IPS-20b (cell line): ENCODE measurements at regions not wholly inside any gene's neighbourhood (a gene's known extent, or its start where the extent isn't known, plus 50 kb on each side); places are given as distances from the start of the nearest gene placed in this dataset.
"Not testable (repeated sequence)": the region's sequence is repeated elsewhere in the genome, so short reads cannot be mapped to it uniquely, and the experiment has no call there.

Source experiments
- H3K27ac ChIP-seq: one replicate; pipeline ENCODE4 v1.5.1; 2013; ENCODE audit warnings: low read length
- H3K27me3 ChIP-seq: 2 replicates; pipeline ENCODE4 v1.6.1; 2013; ENCODE audit warnings: mild to moderate bottlenecking, low read length, inconsistent platforms; ENCODE audit not compliant: insufficient read depth
- H3K36me3 ChIP-seq: 2 replicates; pipeline ENCODE4 v1.6.1; 2013; ENCODE audit warnings: low read depth, mild to moderate bottlenecking, inconsistent platforms, low read length, moderate library complexity; ENCODE audit not compliant: insufficient read depth
- H3K4me1 ChIP-seq: 2 replicates; pipeline ENCODE4 v1.6.1; 2013; ENCODE audit warnings: mild to moderate bottlenecking, control low read depth, inconsistent platforms, low read length, moderate library complexity; ENCODE audit not compliant: insufficient read depth
- H3K4me3 ChIP-seq: 2 replicates; pipeline ENCODE4 v1.5.1; 2013; ENCODE audit warnings: mild to moderate bottlenecking, low read length, inconsistent platforms
- H3K9ac ChIP-seq: 2 replicates; pipeline ENCODE4 v1.6.1; 2013; ENCODE audit warnings: low read depth, mild to moderate bottlenecking, inconsistent platforms, low read length, moderate library complexity
- H3K9me3 ChIP-seq: 2 replicates; pipeline ENCODE4 v1.6.1; 2013; ENCODE audit warnings: mild to moderate bottlenecking, low read depth, low read length, inconsistent platforms; ENCODE audit not compliant: insufficient read depth

DNA sequence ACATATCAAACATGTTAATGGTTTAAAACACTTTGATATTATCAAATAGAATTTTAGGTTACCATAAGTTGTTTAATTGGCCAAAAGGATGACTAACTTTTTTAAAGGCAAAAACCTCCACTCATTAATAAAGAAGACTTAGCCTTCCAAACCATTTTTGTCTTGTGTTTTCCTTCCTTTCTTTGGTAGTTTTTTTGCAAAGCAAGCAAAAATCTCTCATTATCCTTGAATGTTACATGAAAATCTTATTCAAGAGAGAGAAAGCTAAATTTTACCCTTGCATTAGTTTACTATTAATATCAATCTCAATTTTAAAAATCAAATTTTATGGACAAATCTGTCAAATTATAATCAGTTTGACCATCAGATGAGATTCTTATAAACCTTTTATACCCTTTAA, 419.5 kb downstream of the SPIN4 start:
- Histone ChIP-seq H3K4me1 (no peaks in the 10 kb centered on the region), H3K9me3 (peaks cover 58% of the 10 kb centered on the region), H3K27me3 (no peaks in the 10 kb centered on the region)

GRCh38 chrX:62928906-62929305, 422.2 kb downstream of the SPIN4 start:
- Histone ChIP-seq H3K4me3 (no peak overlapping the region), H3K4me1 (no peaks in the 10 kb centered on the region), H3K27me3 (no peaks in the 10 kb centered on the region), H3K9me3 (peaks cover 40% of the 10 kb centered on the region), H3K9ac (no peak overlapping the region), H3K27ac (no peak overlapping the region), H3K36me3 (no peaks in the 10 kb centered on the region)

More for the DNA sequence above, 419.5 kb downstream of the SPIN4 start:
- no peak overlapping the region for H3K27ac ChIP-seq
- no peak overlapping the region for H3K9ac ChIP-seq
- H3K4me3 ChIP-seq, result no peak overlapping the region
- no peaks in the 10 kb centered on the region for H3K36me3 ChIP-seq

GRCh38 chrX:62923093-62923492, 428.0 kb downstream of the SPIN4 start:
- Histone ChIP-seq H3K9me3 (peaks cover 44% of the 10 kb centered on the region), H3K9ac (no peak overlapping the region), H3K4me1 (no peaks in the 10 kb centered on the region), H3K27ac (no peak overlapping the region), H3K27me3 (no peaks in the 10 kb centered on the region), H3K36me3 (no peaks in the 10 kb centered on the region), H3K4me3 (no peak overlapping the region)

- H3K4me1 ChIP-seq, H3K9ac ChIP-seq, H3K4me3 ChIP-seq, H3K36me3 ChIP-seq, H3K27me3 ChIP-seq, H3K27ac ChIP-seq: not testable (repeated sequence)
- H3K9me3 ChIP-seq, result peaks cover 10% of the 10 kb centered on the region
These were observed 444.9 kb downstream of the SPIN4 start for GRCh38 chrX:62906200-62906599.
